SIG-M5 treated with dmso at 0.1 percent for 504 hours (cell line): ENCODE measurements at regions not wholly inside any gene's neighbourhood (a gene's known extent, or its start where the extent isn't known, plus 50 kb on each side); places are given as distances from the start of the nearest gene placed in this dataset.

Experiments used
- DNase-seq: peaks from one replicate; lab custom pipeline; 2025; ENCODE audit not compliant: unreplicated experiment; lab: John Stamatoyannopoulos, UW

DNA sequence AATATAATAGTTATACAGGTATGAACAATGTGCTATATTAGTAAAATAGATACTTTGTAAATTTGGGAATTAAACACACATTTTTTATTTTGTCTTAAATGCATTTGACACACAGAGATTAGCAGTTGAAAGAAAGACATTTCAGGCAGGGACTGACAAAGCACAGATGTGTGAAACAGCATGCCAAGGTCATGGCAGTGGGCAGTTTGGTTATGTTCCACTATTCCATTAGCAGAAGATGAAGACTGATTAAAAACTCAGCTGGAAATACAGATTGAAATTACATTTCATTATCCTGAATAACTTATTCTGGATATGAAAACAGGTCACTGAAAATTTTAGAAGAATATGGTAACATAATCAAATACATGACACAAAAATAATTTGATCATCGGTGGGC, 669.8 kb upstream of the LRFN5 start:
- DNase-seq: no peak

DNA sequence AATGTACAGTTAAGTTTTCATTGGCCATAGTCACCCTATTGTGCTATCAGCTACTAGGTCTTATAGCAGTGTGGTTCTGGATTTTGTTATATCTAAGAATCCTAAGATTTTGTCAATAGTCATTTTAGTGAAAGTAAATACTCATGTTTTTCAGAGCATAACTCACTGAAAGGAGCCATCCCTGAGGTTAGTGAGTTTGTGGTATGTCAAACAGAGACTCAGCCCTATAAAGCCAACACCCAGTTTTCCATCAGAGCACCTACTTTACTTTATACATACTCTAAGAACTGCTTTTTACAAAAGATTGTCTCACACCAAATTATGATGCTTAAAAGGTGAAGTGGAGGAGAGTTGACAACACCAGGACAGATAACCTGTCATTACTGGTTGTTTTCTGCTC, 686.3 kb upstream of the LRFN5 start:
- DNase-seq: no peak

DNA sequence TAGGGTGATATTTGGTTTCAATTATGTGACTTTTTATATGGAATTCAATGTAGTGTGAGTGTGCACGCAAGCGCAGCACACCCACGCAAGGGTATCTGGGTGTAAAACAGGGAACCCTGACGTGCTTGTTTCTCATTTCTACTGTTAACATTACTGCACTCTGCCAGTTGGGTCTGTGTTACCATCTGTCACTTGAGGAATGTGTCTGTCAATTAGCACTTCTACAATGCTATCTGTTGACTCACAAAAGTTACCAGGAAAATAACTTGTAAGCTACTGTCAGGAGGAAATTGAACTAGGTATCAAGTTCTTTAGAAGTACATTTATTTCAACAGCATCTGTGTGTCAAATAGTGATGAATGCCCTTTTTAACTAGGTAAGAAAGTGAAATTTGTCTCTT, 695.5 kb upstream of the LRFN5 start:
- DNase-seq: no peak

DNA sequence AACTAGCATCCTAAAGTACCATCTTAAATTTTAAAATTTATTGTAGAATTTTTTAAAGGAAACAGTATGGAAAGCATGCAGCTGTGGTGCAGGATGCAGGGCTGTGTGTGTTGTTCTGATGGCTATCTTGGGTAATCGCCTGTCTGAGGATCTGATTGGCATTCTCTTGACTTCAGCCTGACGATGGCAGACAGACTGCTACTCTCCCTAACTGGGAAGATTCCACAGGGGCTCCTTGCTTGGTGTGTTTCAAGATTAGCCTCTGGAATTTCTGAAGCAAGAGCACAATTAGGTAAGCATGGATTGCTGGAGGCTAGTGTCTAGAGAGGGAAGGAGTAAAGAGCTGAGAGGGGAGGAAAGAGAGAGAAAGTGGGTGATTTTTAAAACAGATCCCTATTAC, 696.8 kb upstream of the LRFN5 start:
- no peak for DNase-seq

DNA sequence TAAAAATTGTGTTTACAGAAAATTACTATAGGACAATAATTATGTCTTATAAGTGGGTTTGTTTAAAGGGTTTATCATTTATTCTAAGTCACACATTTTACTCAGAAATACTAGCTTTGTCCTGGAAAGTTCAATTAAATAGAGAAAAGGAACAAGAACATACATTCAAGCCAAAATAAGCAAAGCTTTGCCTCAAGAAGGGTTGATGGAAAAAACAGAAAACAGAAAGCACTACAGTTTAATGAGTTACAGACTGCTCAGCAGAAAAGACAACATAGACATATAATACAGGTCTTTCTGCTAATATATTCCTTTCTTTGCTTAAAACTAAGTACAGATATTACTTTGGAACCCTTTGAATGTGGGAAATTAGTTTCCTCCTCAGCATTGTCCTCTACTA, 703.0 kb upstream of the LRFN5 start:
- no peak for DNase-seq

DNA sequence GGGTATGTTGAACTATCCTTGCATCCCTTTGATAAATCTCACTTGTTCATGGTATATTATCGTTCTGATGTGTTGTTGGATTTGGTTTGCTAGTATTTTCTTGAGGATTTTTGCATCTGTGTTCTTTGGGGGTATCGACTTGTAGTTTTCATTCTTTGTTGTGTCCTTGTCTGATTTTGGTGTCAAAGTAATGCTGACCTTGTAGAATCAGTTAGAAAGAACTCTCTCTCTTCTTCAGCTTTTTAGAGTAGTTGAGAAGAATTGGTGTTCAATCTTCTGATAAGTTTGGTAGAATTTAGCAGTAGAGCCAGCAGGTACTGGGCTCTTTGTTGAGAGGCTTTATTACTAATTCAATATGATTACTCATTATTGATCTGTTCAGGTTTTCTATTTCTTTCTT, 707.2 kb upstream of the LRFN5 start:
- DNase-seq: no peak

DNA sequence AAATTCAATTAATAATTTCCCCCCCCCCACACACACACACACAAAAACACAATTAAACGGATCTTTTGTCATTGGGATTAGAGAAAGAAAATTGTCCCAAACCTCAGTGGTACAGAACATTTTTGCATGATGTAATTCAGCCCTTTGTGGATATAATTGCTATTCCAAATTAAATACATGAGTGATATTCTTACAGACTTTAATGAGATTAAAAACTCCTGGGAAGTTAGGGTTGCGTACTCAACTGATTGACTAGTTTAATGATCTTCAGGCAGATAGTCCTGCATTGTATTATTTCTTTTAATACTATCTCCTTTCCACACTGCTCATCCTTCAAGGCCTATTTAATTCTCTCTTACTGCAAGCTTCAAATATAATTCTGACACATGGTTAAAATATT, 711.8 kb upstream of the LRFN5 start:
- DNase-seq: no peak

DNA sequence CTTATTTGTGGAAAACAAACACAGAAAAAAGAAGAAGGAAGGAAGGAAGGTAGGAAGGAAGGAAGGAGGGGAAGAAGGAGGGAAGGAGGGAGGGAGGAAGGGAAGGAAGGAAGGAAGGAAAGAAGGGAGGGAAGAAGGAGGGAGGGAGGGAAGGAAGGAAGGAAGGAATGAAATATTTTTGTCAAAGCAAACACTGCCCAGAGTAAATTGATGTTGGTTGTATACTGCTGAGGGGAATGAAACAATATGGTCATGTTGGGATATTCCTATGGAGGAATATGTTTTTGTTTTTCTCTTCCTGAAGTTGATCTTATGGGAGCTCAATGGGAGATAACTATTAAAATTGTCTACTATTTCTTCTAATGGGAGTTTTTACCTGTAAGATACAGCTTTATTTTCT, 717.5 kb upstream of the LRFN5 start:
- DNase-seq: no peak

DNA sequence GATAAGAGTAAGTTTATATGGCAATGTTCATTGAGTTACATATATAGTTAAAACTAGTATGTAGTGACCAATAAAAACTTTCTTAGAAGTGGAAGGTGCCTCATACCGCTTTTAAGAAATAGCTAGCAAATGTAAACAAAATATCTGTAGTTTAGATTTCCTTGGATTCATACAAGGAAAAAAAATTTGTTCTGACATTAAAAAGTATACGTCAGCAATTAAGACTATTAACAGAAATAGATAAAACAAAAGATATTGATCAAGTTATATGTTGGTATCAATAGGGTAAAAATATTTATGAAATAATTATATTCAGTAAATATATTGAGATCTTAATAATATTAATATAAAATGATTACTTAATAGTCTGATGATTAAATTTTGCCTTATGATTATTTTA, 718.8 kb upstream of the LRFN5 start:
- DNase-seq: no peak

DNA sequence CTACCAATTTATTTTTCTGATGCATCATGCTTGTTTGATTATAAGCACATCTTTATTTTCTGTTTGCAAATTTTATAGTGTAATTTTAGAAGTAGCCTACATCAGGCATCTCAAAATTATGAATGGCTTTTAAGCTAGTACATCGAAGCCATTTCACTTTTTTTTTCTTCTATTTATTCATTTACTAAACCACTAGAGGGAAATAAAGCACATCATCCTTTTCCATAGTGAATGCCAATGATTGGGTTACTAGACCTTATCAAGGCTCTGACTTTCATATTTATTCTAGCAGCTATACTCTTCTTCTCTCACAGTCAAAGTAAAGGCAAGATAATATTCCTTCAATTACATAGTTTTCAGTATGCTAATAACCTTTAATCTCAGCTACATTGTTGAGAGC, 736.4 kb upstream of the LRFN5 start:
- DNase-seq: peak; percentile 9

DNA sequence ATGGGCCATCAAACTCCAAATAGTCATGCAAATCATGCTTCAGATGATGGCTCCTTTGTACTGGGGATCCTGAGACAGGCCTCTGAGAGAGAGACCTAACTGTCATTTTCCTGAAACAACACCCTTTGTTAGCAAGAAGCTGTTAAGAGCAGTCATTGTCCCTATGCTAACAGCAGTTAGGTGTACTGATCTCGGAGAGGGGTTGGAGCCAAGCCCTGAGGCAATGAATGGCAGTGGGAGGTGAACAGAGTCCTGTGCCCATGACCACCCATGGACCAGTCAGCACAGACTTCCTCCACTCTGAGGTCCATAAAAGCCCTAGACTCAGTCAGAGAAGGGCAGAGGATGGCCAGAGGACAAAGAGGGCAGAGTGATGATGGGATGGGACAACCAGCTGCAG, 747.6 kb upstream of the LRFN5 start:
- no peak for DNase-seq

DNA sequence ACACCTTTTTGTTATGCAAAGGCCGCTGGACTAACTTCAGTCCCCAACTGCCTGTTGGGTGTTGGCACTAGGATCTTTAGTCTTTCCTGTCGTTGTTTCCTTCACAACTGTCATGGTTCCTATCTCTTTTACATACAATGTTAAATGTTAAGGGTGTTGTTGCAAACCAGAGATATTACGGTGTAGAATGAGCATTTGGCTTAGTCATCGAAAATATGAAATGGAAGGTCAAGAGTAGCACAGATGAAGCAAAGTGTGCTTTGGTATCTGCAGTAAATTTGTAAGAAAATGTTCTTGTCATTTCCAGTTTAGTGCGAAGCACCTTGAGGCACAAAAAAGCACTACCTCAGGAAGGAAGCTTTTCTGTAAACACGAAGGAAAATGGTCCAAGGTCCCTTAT, 751.3 kb upstream of the LRFN5 start:
- no peak for DNase-seq

DNA sequence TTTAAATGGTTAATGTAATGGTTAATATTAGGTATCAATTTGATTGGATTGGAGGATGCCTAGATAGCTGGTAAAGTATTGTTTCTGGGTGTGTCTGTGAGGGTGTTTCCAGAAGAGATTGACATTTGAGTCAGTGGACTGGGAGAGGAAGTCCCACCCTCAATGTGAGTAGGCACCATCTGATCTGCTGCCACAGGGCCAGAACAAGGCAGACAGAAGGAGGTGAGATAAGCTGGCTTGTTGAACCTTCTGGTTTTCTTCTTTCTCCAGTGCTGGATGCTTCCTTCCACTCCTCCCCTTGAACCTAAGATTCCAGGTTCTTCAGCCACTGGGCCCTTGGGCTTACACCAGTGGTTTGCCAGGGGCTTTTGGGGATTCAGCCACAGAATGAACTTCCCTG, 756.5 kb upstream of the LRFN5 start:
- no peak for DNase-seq

DNA sequence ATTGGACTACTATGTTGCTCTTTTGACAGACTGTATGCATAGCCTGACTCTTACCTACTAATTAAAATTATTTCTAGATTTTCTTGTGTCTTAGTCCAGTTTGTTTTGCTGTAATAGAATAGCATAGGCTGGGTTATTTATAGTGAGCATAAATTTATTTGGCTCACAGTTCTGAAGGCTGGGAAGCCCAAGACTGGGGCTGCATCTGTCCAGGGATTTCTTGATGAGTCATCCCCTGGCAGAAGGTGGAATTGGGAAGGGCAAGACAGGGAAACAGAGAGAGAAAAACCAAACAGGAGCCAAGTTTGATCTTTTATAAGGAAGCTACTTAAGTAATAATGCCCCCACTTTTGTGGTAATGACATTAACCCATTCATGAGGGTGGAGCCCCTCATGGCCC, 759.2 kb upstream of the LRFN5 start:
- DNase-seq: no peak

DNA sequence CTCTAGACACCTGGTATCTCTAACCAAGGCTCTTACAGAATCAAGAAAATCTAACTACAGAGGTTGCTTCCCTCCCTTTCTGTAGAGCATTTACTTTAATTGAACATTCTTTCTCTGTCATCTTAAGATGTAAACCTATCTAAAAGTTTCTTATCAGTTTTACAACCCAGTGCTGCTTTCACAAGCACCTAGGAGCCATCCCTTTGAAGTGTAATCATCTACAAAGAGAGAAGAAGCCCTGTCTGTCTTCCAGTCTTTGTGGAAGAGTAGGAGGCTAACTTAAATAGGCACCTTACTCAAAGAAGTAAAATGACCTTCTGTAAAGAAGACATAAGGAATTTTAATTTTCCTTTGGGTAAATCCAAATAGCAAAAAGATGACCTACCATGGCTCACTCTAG, 763.9 kb upstream of the LRFN5 start:
- DNase-seq: no peak

DNA sequence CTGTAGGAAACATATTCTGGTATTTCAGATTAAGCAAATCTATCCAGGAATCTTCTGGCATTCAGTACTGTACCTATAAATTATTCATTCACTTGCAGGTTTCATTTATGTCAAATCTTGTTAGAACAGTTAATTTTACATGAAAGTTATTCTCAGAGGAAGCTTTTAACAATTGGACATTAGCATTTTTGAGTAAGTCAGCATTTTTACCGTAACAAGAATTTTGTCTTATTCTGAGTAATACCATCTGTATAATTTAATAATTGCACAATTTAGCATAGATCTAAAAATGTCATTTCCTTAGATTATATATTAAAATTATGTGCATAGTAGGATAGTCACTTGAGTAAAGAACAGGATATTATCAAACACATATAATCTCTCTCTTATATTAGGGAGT, 764.8 kb upstream of the LRFN5 start:
- no peak for DNase-seq

DNA sequence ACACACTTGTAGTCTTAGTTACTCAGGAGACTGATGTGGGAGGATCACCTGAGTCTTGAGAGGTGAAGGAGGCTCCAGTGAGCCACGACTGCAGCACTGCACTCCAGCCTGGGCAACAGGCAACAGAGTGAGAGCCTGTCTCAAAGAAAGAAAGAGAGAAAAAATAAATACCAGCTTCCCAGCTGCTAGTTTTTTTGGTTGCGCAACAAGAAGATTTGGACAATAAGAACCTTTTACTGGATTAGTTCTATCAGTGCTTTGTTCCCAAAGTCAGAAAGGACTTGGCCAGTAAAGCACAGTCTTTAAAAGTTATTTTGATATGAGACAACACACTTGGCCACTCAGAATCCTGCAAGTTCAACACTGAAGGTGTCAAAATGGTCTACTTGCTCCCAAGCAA, 768.1 kb upstream of the LRFN5 start:
- no peak for DNase-seq

DNA sequence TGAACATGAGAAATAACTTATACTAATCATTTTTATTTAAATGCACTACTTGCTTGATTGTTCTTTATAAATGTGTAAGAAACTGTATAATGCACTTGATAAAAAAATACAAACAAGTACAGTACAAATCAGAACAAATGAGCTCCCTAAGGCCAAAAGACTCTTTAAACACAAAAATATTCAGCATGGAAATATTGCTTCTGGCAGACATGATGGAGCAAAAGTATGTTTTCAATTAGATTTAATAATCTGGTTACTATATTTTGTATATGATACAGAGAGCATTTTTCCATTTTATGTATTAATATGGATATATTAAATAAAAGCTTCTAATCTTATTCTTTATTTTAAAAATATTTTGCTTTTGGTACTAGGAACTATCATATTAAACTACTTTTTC, 800.2 kb upstream of the LRFN5 start:
- no peak for DNase-seq

DNA sequence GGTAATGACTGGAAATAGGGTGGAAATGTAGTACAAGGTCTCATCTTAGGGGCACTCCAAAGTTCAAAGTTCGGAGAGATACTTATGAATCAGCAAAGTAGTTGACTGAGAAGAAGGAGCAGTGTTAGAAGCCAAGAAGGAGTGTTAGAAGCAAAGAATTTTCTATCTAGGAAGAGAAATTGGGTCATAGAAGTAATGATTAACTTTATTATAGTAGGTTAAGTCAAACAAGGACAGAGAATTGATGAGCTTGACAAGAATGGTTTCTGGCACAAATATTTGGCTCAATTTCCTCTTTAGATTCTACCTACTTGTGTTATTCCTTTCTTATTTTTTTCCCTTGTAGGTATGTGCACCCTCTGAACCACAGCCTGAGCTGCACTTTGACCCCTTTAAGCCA, 810.5 kb upstream of the LRFN5 start:
- no peak for DNase-seq

DNA sequence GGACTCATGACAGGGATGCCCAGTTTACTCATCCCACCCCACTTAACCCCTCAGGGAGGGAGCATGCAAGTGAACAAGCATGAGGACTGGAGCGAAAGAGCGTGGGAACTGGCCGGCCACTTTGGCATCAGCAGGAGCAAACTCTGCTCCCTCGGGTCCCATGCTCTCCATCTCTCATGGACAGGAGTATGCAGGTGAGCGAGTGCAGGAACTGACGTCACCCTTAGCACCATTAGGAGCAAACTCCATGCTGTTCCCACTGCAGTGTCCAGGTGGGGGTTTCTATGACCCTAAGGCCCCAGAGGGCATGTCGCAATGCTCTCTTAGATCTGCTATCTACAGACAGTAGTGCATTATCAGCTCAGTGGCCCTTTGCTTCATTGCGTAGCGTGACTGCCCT, 821.8 kb upstream of the LRFN5 start:
- DNase-seq: no peak

DNA sequence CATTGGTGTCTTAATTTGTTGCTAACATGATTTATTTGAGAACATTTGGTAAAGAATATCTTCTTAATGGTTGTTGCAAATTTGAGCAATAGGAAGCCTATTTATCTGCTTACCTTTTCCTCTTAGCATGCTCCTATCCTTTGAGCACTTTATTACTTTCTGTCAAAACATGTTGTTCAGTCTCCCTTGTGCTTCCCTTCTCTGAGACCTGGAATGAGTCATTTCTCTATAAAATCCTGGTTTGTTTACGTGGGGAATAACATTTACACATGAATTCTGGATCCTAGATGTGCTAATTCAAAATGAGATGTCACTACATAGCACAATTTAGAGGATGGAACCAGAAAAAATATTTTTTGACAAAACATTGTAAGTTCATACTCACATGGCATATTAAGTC, 844.0 kb upstream of the LRFN5 start:
- no peak for DNase-seq

DNA sequence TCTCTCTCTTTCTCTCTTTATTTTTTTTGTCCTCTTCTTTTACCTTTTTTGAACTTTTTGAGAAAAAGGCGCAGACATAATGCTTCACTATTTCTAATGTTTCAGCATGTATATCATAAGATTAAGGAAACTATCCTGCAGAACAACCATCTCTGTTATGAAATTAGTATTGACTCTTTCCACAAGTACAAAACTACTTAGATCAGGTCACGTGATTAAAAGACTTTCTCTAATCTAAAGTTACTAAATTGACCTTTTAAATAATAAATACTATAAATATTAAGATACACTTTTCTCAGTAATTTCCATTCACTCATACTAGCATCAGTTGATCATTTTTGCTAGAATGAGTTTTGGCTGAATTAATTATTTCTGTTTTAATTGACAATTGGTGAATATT, 844.5 kb upstream of the LRFN5 start:
- no peak for DNase-seq

DNA sequence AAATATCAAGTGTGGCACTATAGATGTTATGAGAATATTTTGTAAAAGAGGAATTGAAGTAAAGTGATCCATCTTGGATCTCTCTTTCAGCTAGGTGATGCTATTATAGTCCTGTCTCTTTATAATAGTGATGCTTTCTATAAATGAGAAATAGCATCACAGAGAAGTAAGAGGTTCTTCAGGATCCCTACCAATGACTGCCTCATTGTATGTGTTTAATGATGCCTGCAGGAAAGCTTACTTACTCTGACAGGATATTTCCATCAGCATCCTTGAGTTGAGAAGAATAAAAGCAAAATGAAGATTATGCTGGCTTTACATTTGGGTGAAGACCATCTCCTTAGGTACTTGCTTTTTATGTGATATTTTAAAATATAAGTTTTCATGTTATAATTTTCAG, 846.0 kb upstream of the LRFN5 start:
- no peak for DNase-seq

DNA sequence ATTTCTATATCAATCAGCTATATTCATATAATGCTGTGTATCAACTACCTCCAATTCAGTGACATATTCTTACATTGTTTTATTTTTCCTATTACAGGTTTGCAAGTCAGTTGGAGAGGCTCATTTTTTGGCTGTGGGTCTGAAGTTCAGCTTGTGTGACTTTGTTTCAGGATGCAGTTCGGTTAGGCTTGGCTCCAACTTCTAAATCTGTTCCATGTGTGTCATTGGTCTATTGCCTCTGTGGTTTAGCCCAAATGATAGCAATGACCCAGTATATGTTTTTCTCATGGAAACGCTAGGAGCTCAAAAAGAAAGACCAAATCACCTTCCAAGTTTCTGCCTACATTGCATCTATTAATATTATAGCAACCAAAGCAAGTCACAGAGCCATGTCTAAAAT, 848.6 kb upstream of the LRFN5 start:
- no peak for DNase-seq
